ENCODE measurements at regions not wholly inside any gene's neighbourhood (a gene's known extent, or its start where the extent isn't known, plus 50 kb on each side); places are given as distances from the start of the nearest gene placed in this dataset.
A peak's percentile ranks its signal among the peaks of the same experiment; 100 is the strongest.

GRCh38 chr2:235162082-235162836, 210.4 kb downstream of the SH3BP4 start:
- Histone ChIP-seq H3K4me2 (peak overlapping the region; percentile 9), H3K27ac (peak overlapping the region; percentile 68 to 80), H3K4me1 (peaks cover 23% of the 10 kb centered on the region), H3K4me3 (no peak overlapping the region), H3K9me3 (no peaks in the 10 kb centered on the region)
- WGBS (ENCODE audit: missing lambda C conversion rate), result 39% methylated on average over 9 of the region's 9 CpGs
- POLR2A ChIA-PET, result no interaction called here
- ATAC-seq, result peak; percentile 71 to 78
- TF ChIP-seq FOSL2 (IDR thresholded peaks at IDR 0.05) (no peak), FOSL2 (CRISPR knock-in tag; IDR thresholded peaks at IDR 0.05) (peak; percentile 48), MAX (IDR thresholded peaks at IDR 0.05) (peak; percentile 59), CEBPB (IDR thresholded peaks at IDR 0.05) (0 out of 4 replicates have a peak, but pooled peaks of 1 of the 2 experiments have one; percentile 3), JUNB (IDR thresholded peaks at IDR 0.05) (0 out of 2 replicates have a peak, but pooled peaks have one; percentile 23)
- TF ChIP-seq, protein P1, sequence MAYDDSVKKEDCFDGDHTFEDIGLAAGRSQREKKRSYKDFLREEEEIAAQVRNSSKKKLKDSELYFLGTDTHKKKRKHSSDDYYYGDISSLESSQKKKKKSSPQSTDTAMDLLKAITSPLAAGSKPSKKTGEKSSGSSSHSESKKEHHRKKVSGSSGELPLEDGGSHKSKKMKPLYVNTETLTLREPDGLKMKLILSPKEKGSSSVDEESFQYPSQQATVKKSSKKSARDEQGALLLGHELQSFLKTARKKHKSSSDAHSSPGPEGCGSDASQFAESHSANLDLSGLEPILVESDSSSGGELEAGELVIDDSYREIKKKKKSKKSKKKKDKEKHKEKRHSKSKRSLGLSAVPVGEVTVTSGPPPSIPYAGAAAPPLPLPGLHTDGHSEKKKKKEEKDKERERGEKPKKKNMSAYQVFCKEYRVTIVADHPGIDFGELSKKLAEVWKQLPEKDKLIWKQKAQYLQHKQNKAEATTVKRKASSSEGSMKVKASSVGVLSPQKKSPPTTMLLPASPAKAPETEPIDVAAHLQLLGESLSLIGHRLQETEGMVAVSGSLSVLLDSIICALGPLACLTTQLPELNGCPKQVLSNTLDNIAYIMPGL (CRISPR knock-in tag; IDR thresholded peaks at IDR 0.05; ENCODE audit: borderline replicate concordance), result no peak
- no peak for FAIRE-seq
- peak in 1 of 2 experiments; percentile 61 for DNase-seq (ENCODE audit: low read depth in 1 of 2, low spot score in 1 of 2)
- CTCF ChIA-PET, result no interaction called here

DNA sequence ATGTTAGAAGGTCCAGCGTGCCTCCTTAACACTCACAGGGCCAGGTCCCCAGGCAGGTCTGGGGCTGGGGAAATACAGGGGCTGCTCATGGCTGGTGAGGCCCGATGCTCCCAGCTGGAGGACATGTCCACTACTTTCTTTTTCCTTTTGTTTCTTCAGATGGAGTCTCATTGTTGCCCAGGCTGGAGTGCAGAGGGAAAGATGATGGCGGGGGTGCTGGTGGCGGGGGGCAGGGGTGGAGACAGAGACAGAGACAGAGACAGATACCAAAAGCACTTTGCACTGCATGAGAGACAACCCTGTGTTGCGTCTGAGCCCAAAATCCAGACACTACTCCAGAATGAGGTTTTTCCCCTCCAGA, 211.0 kb downstream of the SH3BP4 start:
- TF ChIP-seq CEBPB (IDR thresholded peaks at IDR 0.05) (no peak), ZNF302 (CRISPR knock-in tag; IDR thresholded peaks at IDR 0.05) (no peak), FOSL2 (IDR thresholded peaks at IDR 0.05) (no peak), FOSL2 (CRISPR knock-in tag; IDR thresholded peaks at IDR 0.05) (no peak), MYC (IDR thresholded peaks at IDR 0.05; ENCODE audit: borderline replicate concordance, low read length) (no peak), RARB (CRISPR knock-in tag; IDR thresholded peaks at IDR 0.05) (no peak), PHF8 (IDR thresholded peaks at IDR 0.05; ENCODE audit: borderline replicate concordance, low read depth) (no peak), MAX (IDR thresholded peaks at IDR 0.05) (no peak), JUN (IDR thresholded peaks at IDR 0.05) (no peak), FOXS1 (CRISPR knock-in tag; IDR thresholded peaks at IDR 0.05) (no peak), JUNB (IDR thresholded peaks at IDR 0.05) (no peak), NR3C1 (IDR thresholded peaks at IDR 0.05) (no peak), MAFK (IDR thresholded peaks at IDR 0.05; ENCODE audit: partially characterized antibody) (no peak), SREBF2 (IDR thresholded peaks at IDR 0.05) (no peak), HEYL (CRISPR knock-in tag; IDR thresholded peaks at IDR 0.05) (no peak), TFCP2L1 (CRISPR knock-in tag; IDR thresholded peaks at IDR 0.05) (no peak), FOSB (CRISPR knock-in tag; IDR thresholded peaks at IDR 0.05) (no peak), RCOR1 (IDR thresholded peaks at IDR 0.05; ENCODE audit: low read depth, low read length) (no peak), TP53 (CRISPR knock-in tag; IDR thresholded peaks at IDR 0.05) (no peak)
- TF ChIP-seq, protein P2, sequence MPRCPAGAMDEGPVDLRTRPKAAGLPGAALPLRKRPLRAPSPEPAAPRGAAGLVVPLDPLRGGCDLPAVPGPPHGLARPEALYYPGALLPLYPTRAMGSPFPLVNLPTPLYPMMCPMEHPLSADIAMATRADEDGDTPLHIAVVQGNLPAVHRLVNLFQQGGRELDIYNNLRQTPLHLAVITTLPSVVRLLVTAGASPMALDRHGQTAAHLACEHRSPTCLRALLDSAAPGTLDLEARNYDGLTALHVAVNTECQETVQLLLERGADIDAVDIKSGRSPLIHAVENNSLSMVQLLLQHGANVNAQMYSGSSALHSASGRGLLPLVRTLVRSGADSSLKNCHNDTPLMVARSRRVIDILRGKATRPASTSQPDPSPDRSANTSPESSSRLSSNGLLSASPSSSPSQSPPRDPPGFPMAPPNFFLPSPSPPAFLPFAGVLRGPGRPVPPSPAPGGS (IDR thresholded peaks at IDR 0.05), result no peak
- TF ChIP-seq, protein P3, sequence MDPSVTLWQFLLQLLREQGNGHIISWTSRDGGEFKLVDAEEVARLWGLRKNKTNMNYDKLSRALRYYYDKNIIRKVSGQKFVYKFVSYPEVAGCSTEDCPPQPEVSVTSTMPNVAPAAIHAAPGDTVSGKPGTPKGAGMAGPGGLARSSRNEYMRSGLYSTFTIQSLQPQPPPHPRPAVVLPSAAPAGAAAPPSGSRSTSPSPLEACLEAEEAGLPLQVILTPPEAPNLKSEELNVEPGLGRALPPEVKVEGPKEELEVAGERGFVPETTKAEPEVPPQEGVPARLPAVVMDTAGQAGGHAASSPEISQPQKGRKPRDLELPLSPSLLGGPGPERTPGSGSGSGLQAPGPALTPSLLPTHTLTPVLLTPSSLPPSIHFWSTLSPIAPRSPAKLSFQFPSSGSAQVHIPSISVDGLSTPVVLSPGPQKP (IDR thresholded peaks at IDR 0.05; ENCODE audit: low read depth, low read length), result no peak
- Histone ChIP-seq H3K9me3 (no peaks in the 10 kb centered on the region), H3K4me2 (peak overlapping the region; percentile 9), H3K27ac (peak overlapping the region; percentile 68 to 80), H3K4me3 (no peak overlapping the region), H3K4me1 (peaks cover 25% of the 10 kb centered on the region)
- no peak for ATAC-seq
- no peak for DNase-seq (ENCODE audit: low read depth in 1 of 2, low spot score in 1 of 2)
- POLR2A ChIA-PET, result no interaction called here
- no peak for FAIRE-seq
- WGBS (ENCODE audit: missing lambda C conversion rate), result 71% methylated on average over 5 of the region's 5 CpGs
- CTCF ChIA-PET, result no interaction called here
